Neural cell (in vitro differentiated cells): ENCODE measurements at regions not wholly inside any gene's neighbourhood (a gene's known extent, or its start where the extent isn't known, plus 50 kb on each side); places are given as distances from the start of the nearest gene placed in this dataset.

Source experiments
- H2AFZ ChIP-seq: fragments of 200-600, 300-800 bp; sonication (generic), shearing (Covaris generic); 2 replicates; pipeline ENCODE4 v1.6.0; 2014; ENCODE audit warnings: low read depth, mild to moderate bottlenecking, antibody characterized with exemption, low read length, moderate library complexity
- H3F3A ChIP-seq: fragments of 200-600 bp; shearing (Covaris generic); 2 replicates; pipeline ENCODE4 v1.6.1; 2016; ENCODE audit warnings: mild to moderate bottlenecking, moderate library complexity, mixed read lengths, antibody characterized with exemption, low read length; ENCODE audit not compliant: insufficient read depth, poor library complexity, severe bottlenecking
- H3K27ac ChIP-seq: fragments of 200-600, 300-800 bp; sonication (generic), shearing (Covaris generic); 2 replicates; pipeline ENCODE4 v1.5.1; 2014; ENCODE audit warnings: mild to moderate bottlenecking, low read length, moderate library complexity
- H3K27me3 ChIP-seq: fragments of 300-800, 200-600 bp; sonication (generic), shearing (Covaris generic); 2 replicates; pipeline ENCODE4 v1.6.0; 2014; ENCODE audit warnings: mild to moderate bottlenecking, low read depth, low read length, moderate library complexity; ENCODE audit not compliant: insufficient read depth
- H3K36me3 ChIP-seq: fragments of 300-800, 200-600 bp; sonication (generic), shearing (Covaris generic); 2 replicates; pipeline ENCODE4 v1.5.1; 2014; ENCODE audit warnings: mild to moderate bottlenecking, antibody characterized with exemption, low read length, moderate library complexity; ENCODE audit not compliant: insufficient read depth
- H3K4me2 ChIP-seq: fragments of 300-800, 200-600 bp; sonication (generic), shearing (Covaris generic); 2 replicates; pipeline ENCODE4 v1.6.0; 2014; ENCODE audit warnings: mild to moderate bottlenecking, low read length
- H3K4me3 ChIP-seq: fragments of 300-800, 200-600 bp; sonication (generic), shearing (Covaris generic); 2 replicates; pipeline ENCODE4 v1.5.1; 2014; ENCODE audit warnings: mild to moderate bottlenecking, low read length, moderate library complexity
- H3K79me2 ChIP-seq: fragments of 200-600 bp; shearing (Covaris generic); replicated peaks from 2 replicates; pipeline ENCODE4 v1.6.0; 2014; ENCODE audit warnings: mild to moderate bottlenecking, low read length, moderate library complexity; ENCODE audit not compliant: insufficient read depth
- H3K9ac ChIP-seq: fragments of 300-800, 200-600 bp; sonication (generic), shearing (Covaris generic); 2 replicates; pipeline ENCODE4 v1.6.1; 2016; ENCODE audit warnings: mild to moderate bottlenecking, low read length, mixed read lengths
- H3K9me2 ChIP-seq: fragments of 200-600 bp; shearing (Covaris generic); 2 replicates; pipeline ENCODE4 v1.6.1; 2016; ENCODE audit warnings: mild to moderate bottlenecking, low read length, mixed read lengths; ENCODE audit not compliant: insufficient read depth
- H3K9me3 ChIP-seq: fragments of 200-600, 300-800 bp; sonication (generic), shearing (Covaris generic); 2 replicates; pipeline ENCODE4 v1.6.1; 2016; ENCODE audit warnings: mild to moderate bottlenecking, mixed run types, low read length, moderate library complexity, mixed read lengths
- H4K20me1 ChIP-seq: fragments of 200-600 bp; shearing (Covaris generic); 2 replicates; pipeline ENCODE4 v1.6.1; 2016; ENCODE audit warnings: mild to moderate bottlenecking, mixed run types; ENCODE audit not compliant: insufficient read depth
- EP300 ChIP-seq: fragments of 450-650 bp; conservative IDR thresholded peaks from 2 replicates; pipeline ENCODE4 v1.6.1; 2014; ENCODE audit warnings: antibody characterized with exemption, mild to moderate bottlenecking, moderate library complexity; ENCODE audit not compliant: poor library complexity, severe bottlenecking
- EZH2 ChIP-seq: fragments of 200-600, 300-800 bp; shearing (Covaris generic), sonication (generic); IDR thresholded peaks from 2 replicates; pipeline ENCODE4 v1.6.1; 2014; ENCODE audit warnings: antibody characterized with exemption, low read length, borderline replicate concordance, mild to moderate bottlenecking; ENCODE audit not compliant: insufficient read depth, poor library complexity, severe bottlenecking
- MXI1 ChIP-seq: fragments of 450-650 bp; conservative IDR thresholded peaks from 2 replicates; pipeline ENCODE4 v1.6.1; 2014; ENCODE audit warnings: antibody characterized with exemption, mild to moderate bottlenecking; ENCODE audit not compliant: poor library complexity, severe bottlenecking
- POLR2AphosphoS5 ChIP-seq: IDR thresholded peaks from 2 replicates; pipeline ENCODE4 v1.6.1; 2012
- RAD21 ChIP-seq: fragments of 450-650 bp; conservative IDR thresholded peaks from 2 replicates; pipeline ENCODE4 v1.6.1; 2014; ENCODE audit warnings: antibody characterized with exemption, mild to moderate bottlenecking, moderate library complexity
- REST ChIP-seq: IDR thresholded peaks from 2 replicates; pipeline ENCODE4 v1.6.1; 2012; ENCODE audit warnings: borderline replicate concordance
- SMC3 ChIP-seq: fragments of 450-650 bp; conservative IDR thresholded peaks from 2 replicates; pipeline ENCODE4 v1.6.1; 2014; ENCODE audit warnings: antibody characterized with exemption, mild to moderate bottlenecking, moderate library complexity; ENCODE audit not compliant: poor library complexity
- TAF1 ChIP-seq: IDR thresholded peaks from 2 replicates; pipeline ENCODE4 v1.6.1; 2012; ENCODE audit warnings: low read depth
- TF ChIP-seq, protein P1 (sequence below): fragments of 450-650 bp; IDR thresholded peaks from 2 replicates; pipeline ENCODE4 v1.5.1; 2014; ENCODE audit warnings: antibody characterized with exemption, mild to moderate bottlenecking, moderate library complexity; ENCODE audit not compliant: poor library complexity, severe bottlenecking

- H2AFZ ChIP-seq: no peak overlapping the region
- H3K9me2 ChIP-seq: no peaks in the 10 kb centered on the region
- no peaks in the 10 kb centered on the region for H4K20me1 ChIP-seq
- no peaks in the 10 kb centered on the region for H3K79me2 ChIP-seq
- H3K4me3 ChIP-seq: no peak overlapping the region
- H3K36me3 ChIP-seq: no peaks in the 10 kb centered on the region
- no peaks in the 10 kb centered on the region for H3K27me3 ChIP-seq
- H3K27ac ChIP-seq: no peak overlapping the region
- H3K4me2 ChIP-seq: no peak overlapping the region
- TF ChIP-seq, protein P1, sequence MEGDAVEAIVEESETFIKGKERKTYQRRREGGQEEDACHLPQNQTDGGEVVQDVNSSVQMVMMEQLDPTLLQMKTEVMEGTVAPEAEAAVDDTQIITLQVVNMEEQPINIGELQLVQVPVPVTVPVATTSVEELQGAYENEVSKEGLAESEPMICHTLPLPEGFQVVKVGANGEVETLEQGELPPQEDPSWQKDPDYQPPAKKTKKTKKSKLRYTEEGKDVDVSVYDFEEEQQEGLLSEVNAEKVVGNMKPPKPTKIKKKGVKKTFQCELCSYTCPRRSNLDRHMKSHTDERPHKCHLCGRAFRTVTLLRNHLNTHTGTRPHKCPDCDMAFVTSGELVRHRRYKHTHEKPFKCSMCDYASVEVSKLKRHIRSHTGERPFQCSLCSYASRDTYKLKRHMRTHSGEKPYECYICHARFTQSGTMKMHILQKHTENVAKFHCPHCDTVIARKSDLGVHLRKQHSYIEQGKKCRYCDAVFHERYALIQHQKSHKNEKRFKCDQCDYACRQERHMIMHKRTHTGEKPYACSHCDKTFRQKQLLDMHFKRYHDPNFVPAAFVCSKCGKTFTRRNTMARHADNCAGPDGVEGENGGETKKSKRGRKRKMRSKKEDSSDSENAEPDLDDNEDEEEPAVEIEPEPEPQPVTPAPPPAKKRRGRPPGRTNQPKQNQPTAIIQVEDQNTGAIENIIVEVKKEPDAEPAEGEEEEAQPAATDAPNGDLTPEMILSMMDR: no peak
- TF ChIP-seq RAD21 (no peak), TAF1 (no peak), POLR2AphosphoS5 (no peak), SMC3 (no peak)
- no peaks in the 10 kb centered on the region for H3K9me3 ChIP-seq
- H3K9ac ChIP-seq: no peak overlapping the region
- no peaks in the 10 kb centered on the region for H3F3A ChIP-seq
Observed at GRCh38 chr2:10216677-10217488, 85.8 kb upstream of the HPCAL1 start.

GRCh38 chr2:10217489-10218435, 84.9 kb upstream of the HPCAL1 start:
- no peak overlapping the region for H3K9ac ChIP-seq
- H4K20me1 ChIP-seq: no peaks in the 10 kb centered on the region
- no peaks in the 10 kb centered on the region for H3K27me3 ChIP-seq
- TF ChIP-seq SMC3 (no peak), EP300 (no peak), EZH2 (no peak), RAD21 (no peak), MXI1 (no peak), REST (no peak), POLR2AphosphoS5 (no peak), TAF1 (no peak)
- TF ChIP-seq, protein P1: no peak
- H3K4me2 ChIP-seq: no peak overlapping the region
- no peak overlapping the region for H3K4me3 ChIP-seq
- H3K9me3 ChIP-seq: no peaks in the 10 kb centered on the region
- H3K27ac ChIP-seq: no peak overlapping the region
- H3K79me2 ChIP-seq: no peaks in the 10 kb centered on the region
- no peaks in the 10 kb centered on the region for H3F3A ChIP-seq
- H2AFZ ChIP-seq: no peak overlapping the region
- H3K36me3 ChIP-seq: no peaks in the 10 kb centered on the region
- no peaks in the 10 kb centered on the region for H3K9me2 ChIP-seq
